HT1080 (cell line): ENCODE measurements at regions not wholly inside any gene's neighbourhood (a gene's known extent, or its start where the extent isn't known, plus 50 kb on each side); places are given as distances from the start of the nearest gene placed in this dataset.

ENCODE experiments used
- DNase-seq: peaks from one replicate; pipeline ENCODE4 v3.0.0-alpha.2; 2015; ENCODE audit warnings: low read depth

GRCh38 chr10:2469802-2470201 lies 597.5 kb upstream of the PFKP start:
- no peak for DNase-seq

DNA sequence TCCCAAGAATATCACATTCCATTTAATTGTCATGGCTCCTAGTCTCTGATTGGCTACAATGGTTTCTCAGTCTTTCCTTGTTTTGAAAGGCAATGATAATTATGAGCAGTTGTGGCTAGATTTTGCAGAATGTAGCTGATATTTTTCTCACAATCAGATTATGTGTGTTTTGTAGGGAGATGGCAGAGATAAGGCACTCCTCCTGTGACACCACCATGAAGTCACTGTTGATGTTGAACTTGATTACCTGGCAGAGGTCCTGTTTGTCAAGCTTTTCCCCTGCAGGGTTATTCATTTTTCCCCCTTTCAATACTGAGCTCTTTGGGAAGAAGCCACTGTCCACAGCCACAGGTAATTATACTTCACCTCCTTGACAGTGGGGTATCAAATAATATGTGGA lies 602.9 kb upstream of the PFKP start:
- DNase-seq, result no peak

DNA sequence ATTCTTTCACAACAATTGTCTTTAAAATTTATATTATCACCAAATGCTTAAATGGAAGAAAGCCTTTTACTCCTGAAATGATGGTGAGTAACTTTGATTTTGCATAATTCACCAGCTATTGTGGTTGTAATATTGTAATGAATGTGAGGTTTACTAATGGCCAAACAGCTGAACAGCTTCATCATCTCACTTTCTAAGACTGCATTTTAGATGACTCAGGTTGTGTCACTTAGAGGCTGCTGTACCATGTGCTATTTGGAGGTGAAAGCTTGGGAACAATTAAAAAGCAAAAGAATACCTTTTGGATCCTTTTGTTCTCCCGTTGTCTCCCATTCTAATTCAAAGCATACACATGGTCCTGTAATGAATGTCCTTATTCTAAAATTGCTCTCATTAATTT lies 604.0 kb upstream of the PFKP start:
- peak; percentile 23 for DNase-seq

GRCh38 chr10:2462581-2462980 lies 604.8 kb upstream of the PFKP start:
- DNase-seq, result no peak

- DNase-seq, result no peak
Observed at GRCh38 chr10:2460812-2461211, 606.5 kb upstream of the PFKP start.

DNA sequence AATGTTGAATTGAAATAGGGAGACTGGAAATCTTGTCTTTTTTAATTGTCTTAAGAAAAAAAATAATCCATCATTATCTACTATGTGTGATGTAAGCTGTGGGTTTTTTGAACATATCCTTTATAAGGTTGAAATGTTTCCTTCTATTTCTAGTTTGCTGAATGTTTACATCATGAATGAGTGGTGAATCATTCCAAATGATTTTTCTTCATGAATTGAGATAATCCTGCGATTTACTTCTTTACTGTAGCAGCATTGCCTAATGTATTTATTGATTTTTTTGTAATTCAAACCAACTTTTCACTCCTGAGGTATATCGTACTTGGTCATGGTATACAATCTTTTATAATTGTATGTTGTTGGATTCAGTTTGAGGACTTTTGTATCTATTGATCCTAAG lies 607.6 kb upstream of the PFKP start:
- DNase-seq, result no peak

GRCh38 chr10:2456834-2457233 lies 610.5 kb upstream of the PFKP start:
- DNase-seq, result no peak

DNA sequence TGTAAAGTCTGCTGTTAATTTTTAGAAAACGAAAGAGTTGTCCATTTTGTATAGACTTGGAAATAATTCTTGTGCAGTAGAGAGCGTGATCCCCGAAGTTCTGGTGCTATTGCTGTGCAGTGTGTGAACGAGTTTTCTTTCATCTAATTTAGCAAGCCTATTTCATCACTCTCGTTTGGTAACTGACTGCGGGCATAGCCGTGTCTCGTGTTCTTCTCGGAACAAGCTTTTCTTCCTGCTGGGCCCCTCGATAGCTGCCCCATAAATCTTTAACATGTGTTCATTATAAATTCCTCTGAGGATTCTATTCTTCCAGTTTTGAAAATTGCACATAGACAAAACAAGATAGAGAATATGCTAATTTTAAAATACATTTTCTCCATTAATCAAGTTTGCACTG lies 622.0 kb upstream of the PFKP start:
- no peak for DNase-seq

DNA sequence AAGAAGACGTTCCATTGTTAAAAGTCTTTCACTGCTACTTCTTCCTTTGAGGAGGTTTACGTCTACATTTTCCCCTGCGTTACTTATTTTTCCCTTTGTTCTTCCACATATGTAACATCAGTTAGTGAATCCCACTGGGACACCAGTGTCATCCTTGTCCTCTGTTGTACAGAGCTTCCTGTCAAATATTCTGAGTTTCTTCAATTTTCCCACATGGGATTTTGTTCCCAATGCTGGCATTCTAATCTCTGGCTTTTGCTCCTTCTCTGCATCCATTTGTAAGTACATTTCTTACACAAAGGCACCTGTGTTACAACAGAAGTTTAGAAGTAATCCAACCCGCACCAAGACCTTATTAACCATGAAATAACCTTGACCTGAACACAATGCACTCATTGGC lies 627.4 kb upstream of the PFKP start:
- no peak for DNase-seq

DNA sequence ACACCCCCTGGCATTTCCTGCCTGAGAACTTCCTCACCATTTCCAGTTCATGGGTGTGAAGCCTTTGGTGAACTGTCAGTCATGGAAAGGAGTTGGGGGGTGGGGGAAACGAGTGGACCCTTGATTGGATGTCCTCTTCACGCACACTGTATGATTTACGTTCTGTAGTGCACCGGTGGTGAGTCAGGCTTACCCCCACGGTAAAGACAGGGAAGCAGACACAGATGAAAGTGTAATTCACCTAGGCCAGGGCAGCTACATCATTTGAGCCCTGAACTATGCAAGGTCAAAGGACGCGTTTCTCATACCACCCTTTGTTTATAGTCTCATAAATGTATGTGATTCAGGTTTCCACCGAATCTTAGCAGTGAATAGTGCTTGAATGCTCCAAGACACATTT lies 628.3 kb upstream of the PFKP start:
- DNase-seq, result no peak

DNA sequence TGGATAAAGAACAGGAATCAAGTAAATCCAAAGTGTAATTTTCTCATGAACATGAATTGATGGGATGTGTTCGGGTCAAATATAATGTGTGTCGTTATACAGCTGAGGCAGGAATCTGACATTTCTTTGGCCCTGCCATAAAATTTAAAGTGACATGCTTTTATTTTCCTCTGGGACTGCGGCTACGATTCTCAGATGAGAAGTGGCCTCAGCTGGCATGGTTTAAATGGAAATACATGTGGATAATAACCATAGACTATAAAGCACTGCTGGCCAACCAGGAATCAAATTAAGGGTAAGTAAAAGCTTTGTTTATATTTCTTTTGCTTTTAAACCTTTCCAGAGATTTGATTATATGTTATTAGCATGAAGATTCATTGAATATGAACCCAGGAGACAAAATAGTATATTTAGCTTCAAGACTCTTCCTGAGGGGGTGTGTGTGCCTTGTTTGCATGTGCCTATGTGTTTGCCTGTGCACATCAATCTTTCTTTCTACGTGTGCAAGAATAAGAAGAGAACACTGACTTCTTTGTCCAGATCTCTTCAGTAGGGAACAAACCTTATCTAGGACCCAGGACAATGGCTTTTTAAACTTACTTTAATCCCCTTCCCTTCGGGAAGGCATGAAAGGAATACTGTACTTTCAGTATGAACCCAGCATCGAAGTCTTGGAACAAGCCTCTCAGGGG lies 629.0 kb upstream of the PFKP start:
- DNase-seq, result no peak

DNA sequence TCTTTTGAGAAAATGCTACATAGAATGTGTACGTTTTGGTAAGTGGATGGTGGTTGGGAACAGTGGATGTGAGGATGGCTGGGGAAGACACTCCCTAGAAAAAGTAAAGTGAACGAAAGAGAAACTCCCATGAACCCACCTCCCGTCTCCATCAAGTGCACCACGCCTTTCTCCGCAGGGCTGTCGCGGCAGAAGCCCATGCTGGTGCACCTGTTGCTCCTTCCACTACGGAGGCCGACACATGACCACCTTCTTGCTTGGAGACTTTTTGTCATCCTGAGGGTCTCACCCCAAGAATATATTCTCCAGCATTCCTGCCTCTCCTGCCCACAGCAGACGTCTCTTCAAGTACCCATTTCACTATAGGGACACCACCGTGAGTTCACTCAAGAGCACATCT lies 630.4 kb upstream of the PFKP start:
- DNase-seq, result no peak

DNA sequence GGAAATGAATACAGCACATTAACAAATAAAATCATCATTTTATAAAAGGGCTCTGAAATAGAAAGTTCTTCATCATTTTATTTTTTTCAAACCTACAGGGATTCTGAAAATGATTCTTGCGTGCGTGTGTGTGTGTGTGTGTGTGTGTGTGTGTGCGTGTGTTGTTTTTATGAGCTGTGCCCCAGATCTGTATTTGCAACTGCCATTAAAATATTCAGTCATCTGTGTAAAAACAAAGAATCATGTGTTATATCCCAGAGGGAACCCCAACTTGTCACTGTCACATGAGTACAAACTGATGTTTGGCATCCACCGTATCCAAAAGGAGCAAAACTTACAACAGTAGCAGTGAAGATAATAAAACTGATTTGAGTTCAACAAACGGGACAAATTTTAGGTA lies 635.4 kb upstream of the PFKP start:
- no peak for DNase-seq

DNA sequence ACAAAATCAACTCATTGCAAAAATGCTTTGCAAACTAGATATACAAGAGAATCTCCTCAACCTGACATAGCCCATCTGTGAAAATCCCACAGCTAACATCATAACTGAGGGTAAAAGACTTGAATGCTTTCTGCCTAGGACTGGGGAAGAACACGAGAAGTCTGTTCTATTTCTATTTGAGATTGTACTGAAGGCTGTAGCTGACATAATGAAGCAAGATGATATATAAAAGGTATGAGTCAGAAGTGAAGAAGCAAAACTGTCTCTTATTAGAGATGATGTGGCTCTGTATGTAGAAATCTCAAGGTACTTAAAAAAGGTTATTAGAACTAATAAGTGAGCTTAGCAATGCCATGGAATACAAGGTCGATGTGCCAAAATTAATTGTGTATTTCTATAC lies 639.9 kb upstream of the PFKP start:
- no peak for DNase-seq

DNA sequence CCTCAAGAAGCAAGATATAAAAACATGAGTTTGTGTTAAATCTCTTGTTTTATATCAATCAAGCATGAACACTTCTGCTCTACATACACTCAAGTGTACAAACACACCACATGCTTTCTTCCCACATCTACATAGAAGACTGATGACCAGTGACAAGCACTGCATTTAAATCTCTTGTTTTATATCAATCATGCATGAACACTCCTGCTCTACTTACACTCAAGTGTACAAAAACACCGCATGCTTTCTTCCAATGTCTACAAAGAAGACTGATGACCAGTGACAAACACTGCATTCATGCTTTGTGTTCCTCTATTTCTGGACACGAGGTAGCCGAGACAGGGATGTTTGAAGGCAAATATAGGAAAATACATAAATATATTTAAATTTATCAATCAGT lies 642.0 kb upstream of the PFKP start:
- no peak for DNase-seq

- no peak for DNase-seq
Observed at GRCh38 chr10:2414562-2414961, 652.8 kb upstream of the PFKP start.

DNA sequence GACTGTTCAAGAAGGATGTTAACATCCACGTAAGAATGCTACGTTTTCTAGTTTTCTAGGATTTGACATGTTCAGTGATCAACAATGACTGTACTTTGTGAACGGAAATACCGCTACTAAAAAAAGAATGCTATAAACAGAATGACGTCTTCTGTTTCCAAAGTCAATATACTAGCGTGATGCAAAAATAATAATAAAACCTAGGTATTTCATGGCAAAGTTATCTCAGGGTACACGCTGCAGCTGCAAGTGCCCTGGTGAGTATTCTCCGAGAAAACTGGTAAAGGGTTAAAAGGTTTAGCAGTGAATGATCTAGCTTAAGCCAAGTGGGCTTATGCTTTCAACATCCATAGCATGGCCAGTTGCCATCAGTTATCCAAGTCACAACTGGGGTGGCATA lies 653.3 kb upstream of the PFKP start:
- peak; percentile 13 for DNase-seq

GRCh38 chr10:2410049-2410448 lies 657.3 kb upstream of the PFKP start:
- DNase-seq, result no peak

DNA sequence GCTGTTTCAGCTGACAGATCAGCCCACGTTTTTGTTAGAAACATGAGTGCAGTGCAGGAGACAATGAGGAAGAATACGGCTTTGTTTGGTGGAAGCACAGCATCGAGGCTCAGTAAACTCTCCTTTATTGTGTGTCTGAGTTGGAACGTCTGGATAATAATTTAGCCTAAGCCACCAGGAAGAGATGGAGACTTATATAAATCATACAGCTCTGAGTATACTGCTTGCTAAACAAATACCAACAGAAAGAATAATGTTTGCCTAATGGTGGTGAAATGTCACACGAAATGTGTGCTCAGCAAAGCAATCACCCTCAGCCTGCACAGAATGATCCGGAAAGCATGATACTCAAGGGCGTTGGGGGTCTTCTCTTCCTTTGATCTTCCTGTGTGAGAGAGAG lies 664.1 kb upstream of the ADARB2 start:
- no peak for DNase-seq

DNA sequence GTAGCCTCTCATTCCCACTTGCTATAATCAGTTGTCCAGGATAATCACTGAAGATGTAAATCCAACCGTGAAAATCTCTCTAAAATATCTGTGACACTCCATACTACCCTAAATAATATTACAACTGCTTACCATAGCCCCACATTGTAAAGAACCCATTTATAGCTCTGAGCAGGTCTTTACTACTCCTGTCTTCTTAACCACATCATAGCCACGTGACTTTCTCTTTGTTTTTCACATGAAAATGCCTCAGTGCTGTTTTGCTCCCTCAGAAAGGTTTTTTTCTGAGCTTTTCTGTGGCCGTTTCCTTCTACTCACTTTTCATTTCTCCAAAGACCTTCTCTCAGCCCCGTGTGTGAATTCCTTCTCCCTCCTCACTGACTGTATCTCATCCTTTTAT lies 662.2 kb upstream of the ADARB2 start:
- DNase-seq, result no peak

DNA sequence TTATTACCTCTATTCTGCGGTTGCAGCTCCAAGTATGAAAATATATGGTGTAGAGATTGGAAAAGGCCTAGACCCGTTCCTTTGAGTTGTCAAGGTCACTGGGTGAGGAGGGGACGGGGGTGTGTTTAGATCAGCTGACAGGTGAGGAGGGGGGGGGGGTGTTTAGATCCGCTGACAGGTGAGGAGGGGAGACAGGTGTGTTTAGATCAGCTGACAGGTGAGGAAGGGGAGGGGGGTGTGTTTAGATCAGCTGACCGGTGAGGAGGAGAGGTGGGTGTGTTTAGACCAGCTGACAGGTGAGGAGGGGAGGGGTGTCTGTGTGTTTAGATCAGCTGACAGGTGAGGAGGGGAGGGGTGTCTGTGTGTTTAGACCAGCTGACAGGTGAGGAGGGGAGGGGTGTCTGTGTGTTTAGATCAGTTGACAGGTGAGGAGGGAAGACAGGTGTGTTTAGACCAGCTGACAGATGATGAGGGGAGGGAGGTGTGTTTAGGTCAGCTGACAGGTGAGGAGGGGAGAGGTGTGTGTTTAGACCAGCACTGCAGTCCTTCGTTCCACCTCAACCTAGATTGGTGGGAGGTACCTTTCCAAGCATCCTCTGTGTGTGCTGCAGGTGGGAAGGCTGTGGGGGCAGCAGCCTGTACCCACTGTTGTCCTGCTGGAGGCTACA lies 655.0 kb upstream of the ADARB2 start:
- no peak for DNase-seq

DNA sequence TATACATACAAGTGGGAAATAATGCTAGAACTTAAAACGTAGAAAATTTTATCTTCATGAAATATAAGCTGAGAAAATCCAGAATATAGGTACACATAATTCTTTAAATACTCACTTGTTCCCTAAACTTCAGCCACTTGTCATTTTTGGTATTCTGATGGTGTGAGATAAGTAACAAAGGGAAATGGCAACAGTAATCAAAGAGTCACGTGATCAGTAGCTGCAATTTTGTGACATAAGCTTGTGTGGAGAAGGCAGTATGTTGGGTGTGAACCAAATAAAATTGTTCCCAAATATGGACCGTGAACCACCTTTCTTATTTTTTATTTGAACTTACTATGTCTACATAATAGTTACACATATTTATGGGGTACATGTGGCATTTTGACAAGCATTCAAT lies 650.3 kb upstream of the ADARB2 start:
- no peak for DNase-seq

- DNase-seq, result no peak
Observed at GRCh38 chr10:2387261-2387660, 649.9 kb upstream of the ADARB2 start.

- no peak for DNase-seq
Observed at GRCh38 chr10:2380218-2380617, 642.9 kb upstream of the ADARB2 start.
